Ammon's horn (tissue), 1 donor: ENCODE measurements at regions not wholly inside any gene's neighbourhood (a gene's known extent, or its start where the extent isn't known, plus 50 kb on each side); places are given as distances from the start of the nearest gene placed in this dataset.

Experiments
- DNase-seq: peaks from one replicate; pipeline ENCODE4 v3.0.0-alpha.2; 2016; ENCODE audit warnings: low spot score

DNA sequence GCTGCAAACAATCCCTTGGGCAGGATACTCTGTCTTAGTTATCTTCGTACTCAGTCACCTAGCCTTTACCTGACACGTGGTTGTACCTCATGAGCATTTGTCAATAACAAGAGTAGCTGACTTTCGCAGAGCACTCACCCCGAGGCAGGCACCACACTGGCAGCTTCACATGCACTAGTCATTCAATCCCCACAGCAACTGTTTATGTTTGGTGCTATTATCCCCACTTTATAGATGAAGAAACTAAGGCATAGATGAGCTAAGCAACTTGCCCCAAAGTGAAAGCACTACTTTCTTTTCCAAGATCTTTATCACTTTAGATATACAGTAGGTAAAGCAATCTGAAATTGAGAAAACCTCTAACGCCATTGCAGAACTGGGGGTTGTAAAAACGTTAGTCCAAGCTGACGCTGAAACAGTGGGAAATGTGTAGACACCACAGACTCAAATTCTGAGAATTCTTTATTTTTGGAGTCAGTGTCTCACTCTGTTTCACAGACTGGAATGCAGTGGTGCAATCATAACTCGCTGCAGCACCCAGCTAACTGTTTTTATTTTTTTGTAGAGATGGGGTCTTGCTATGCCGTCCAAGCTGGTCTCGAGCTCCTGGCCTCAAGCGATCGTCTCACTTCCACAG is 446.0 kb downstream of the FOXO1 start:
- DNase-seq: no peak

DNA sequence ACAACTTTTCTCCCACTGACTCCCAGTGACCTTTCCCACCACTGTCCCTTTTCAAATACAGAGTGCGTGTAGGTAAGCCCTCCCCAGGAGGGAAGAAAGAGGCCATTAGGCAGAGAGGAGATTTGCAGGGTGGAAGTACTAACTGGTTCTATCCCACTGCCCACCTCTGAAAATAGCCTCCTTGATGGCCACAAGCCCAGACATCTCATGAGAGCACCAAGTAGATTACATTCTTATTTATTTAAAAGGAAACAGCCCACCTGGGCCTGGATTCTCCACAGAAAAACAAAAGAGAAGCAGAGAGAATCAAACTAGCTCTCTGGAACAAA is 445.3 kb downstream of the FOXO1 start:
- no peak for DNase-seq

DNA sequence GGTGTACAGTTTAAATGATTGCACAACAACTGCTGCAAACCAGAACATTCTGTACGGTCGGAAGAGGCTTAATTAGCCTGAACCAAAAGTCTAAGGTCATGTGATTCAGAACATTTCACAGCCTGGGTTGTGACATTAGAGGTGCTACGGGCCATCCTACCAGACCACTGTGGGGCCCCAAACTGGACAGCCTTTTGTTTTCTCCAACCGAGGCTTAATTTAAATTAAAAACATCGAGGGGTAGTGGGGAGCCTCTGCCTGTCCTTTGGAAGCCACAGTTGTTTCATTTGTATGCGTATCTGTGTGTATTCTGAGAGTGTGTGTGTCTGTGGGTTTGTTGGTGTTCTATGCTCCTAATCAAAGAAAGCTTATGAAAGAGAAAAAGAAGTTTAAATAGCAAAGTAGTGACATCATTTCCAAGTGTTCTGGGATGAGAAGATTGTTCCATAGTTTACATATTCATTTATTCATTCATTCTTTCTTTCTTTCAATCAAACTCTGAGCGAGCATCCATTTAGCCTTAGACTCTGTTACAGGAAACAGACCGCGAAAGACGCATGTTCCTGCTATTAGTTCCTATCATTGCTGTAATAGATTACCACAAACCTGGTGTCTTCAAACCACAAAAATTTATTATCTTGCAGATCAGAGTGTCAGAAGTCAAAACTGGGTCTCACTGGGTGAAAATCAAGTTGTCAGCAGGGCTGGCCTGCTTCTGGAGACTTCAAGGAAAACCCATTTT is 444.8 kb downstream of the FOXO1 start:
- no peak for DNase-seq

DNA sequence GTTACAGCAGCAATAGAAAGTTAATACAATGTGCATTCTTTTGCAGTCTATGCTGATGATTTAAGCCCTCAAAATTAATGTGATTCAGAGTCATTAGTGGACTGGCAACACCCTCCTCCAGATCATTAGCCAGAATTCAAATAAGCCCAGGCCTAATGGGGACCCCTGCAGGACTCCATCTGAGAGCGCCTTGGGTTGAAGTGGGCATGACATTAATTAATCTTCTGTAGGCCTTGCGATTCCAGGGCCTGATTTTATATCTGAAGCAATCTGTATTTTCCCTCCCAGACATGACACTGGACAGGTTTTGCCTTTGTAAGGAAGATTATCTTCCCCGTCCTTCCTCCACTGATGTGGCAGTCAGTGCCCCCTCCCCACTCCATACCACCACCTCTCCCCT is 442.9 kb downstream of the FOXO1 start:
- no peak for DNase-seq

DNA sequence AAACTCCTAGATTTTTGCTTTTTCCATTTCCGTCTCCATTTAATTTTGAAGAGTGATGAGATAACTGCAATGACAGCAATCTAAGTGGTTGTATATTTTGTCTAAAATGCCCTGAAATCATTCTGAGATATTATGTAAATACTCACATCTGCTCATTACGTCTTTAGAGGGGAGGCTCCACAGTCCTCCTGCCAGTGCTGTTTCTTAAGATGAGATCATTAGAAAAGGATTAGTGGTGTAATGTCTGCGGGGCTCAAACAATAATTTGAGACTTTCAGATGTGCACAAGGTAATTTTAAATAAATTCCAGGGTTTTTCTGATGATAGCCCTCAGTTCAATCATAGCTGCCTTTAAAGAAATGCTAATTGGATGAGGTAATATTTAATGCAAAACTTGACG is 437.9 kb downstream of the FOXO1 start:
- DNase-seq: no peak

DNA sequence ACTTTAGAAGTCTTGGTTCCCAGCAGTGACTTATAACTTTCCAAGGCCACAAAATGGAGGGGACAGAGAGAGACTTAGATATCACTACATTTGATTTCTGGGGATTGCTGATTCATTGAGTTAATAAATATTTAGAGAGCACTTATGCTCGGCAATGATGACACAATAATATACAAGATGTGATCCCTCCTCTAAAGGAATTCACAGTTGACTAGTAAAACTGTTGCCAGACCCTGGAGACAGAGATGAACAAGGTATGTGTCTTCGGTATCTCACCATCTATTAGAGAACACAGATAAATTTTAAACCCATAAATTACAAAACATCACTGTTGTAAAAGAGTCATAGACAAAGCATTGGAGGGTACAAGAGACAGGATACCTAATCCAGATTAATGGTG is 437.5 kb downstream of the FOXO1 start:
- DNase-seq: no peak

DNA sequence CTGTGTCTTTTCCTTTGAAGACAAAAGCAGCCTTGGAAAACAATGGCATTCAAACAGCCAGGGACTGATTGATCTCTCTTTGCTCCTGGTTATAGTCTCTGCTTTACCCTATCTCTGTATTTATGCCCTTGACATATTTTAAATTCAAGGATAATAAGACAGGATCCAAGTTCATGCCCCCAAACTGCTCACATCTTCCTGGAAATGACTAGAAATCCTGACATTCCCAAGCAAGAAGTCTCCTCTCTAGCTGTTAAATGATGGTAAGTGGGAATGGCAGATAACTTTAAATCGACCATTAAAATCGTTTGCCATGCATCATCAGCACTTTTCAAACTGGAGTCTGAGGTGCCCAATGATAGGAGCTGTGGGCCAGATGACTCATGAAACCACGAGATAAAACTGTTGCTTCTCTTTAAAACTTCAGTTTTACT is 435.6 kb downstream of the FOXO1 start:
- DNase-seq: no peak

DNA sequence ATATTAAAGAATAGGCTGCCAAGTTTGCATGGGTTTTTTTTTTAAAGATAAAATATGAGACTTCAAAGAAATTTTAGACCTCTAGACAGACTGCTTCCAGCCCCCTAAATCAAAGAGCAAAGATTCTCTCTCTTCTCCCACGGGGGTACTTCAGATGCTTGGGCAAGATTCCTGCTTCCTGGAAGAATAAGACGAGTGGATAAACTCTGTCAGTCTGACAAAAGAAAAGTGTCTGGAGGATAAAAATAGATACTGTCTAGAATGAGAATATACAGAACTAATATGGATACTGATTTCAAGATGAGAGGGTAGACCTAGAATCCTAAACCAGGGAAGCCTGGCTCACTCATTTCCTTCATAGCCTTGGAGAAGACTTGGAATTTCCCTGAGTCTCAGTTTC is 435.1 kb downstream of the FOXO1 start:
- no peak for DNase-seq

DNA sequence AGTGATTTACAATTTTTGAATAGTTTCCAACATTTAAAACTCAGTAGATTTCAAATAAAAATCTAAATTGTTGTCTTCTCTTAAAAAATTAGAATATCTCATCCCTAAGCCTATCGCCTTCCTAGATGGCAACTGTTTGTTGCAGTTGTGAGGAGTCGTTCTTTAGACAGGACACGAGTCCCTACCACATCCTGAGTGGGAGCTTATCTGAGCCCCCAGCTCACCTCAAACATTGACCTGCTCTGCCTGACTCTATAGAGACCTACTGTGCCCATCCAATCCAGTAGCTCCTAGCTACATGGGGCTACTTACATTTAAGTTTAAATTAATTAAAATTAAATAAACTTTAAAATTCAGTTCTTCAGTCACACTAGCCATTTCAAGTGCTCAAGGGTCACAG is 434.7 kb downstream of the FOXO1 start:
- DNase-seq: no peak

DNA sequence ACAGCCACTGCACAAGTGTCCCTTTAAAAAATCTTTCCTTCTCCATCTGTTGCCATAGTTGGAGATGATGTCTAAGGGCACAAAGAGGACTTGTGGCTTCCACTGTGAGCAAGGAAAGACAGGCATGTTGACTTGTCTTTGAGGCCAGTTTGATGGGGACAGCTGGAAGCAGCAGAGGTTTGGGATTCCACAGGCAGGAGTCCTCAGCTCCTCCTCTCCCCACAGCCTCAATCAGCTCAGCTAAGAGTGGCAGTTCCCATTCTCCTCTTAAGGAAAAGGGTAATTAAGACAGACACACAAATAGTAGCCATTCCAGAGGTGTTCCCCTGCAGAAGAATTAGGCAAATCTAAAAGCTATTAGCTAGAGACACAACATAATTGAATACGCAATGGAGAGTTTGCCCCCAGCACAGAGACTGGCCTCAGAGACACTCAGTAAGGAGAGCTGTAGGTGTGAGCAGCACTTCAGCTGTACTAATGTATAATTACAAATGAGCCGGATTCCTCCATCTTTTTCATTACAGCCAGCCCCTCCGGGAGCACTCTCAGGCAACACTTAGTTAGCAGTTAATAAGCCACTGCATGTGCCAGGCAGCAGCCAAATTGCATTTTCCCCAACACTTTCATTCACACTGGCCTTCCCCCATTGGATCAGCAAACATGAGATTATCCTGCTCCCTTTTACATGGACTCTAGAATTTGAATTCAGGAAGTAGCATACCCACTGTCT is 434.0 kb downstream of the FOXO1 start:
- no peak for DNase-seq

DNA sequence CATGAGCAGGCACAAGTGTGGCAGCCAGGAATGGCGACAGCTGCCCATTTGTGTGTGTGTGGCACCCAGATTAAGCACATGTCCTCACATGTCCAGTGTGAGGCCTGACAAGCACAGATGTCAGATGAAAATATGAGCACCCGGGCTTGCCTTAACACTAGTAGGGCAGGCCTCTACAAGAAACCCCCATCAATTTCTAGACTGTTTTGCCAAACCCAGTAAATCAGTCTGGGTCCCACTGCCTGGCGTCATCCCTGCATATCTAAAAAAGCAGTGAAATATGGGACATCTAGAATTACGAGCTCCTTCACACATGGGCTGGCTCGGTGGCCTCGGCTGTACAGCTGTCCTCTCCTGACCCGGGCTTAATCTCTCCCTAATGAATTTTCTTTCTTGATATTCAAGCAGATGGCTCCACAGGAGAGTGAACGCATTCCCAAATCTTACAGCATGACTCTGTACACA is 432.7 kb downstream of the FOXO1 start:
- no peak for DNase-seq

DNA sequence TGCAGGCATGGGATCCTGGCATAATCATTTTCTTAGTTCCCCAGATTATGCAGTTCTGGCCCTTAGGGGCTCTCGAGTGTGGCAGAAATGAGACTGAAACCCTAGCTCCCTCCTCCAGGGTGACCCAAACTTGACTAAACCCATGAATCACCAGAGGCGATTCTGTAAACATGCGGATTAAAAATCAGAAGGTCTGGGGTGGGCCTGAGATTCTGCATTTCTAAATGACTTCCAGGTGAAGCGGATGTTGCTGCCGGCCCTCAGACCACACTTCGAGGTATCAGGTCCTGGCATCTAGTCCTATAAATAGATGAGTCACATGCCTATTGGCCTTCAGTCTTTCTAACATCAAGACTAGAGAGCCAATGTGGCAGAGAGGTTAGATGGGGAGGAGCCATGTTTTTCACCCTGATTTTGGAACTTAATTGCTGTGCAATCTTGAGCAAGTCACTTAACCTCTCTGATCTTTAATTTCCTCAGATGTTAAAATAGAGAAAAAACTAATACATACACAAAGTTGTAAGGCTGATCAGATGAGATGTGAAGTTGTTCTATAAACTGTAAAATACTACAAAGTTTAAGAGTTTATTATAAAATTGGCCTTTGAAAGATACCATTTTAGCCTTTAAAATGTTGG is 431.2 kb downstream of the FOXO1 start:
- DNase-seq: no peak

DNA sequence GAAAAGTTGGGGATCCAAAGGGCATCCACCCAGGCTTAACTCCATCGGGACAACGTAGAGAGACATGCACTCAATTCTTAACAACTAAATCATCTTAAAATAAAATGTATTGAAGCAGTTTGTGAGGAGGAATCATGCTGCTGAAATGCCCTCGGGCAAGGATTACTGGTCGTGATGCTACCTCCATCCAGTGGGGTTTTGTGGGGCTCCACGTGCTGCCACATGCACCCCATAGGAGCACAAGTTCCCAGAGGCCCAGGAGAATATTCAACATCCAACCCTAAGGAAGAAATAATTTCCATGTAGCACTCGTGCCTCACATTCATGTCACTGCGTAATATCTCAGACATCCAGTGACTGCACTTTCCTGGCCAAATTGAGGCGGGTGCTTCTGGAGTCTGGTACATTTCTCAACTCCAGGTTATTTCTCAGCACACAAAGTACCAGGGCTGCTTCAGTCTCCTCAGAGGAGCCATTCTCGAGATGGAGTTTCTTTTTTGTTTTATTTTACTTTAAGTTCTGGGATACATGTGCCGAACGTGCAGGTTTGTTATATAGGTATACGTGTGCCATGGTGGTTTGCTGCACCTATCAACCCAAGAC is 429.8 kb downstream of the FOXO1 start:
- no peak for DNase-seq

DNA sequence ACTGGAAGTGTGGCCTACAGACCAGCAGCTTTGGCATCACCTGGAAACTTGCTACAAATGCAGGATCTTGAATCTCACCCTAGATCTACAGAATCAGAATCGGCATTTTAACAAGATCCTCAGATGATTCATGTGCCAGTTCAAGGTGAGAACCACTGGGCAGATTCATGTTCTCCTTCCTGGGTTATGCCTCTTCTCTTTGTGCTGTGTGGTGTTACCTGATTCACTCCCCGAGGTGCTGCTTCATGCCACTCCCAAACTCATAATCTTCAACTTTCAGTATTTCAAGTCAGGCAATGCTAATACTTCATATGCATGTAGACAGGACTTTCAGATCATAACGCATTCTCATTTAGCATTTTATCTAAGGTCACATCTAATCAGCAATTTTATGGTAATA is 427.7 kb downstream of the FOXO1 start:
- DNase-seq: no peak

DNA sequence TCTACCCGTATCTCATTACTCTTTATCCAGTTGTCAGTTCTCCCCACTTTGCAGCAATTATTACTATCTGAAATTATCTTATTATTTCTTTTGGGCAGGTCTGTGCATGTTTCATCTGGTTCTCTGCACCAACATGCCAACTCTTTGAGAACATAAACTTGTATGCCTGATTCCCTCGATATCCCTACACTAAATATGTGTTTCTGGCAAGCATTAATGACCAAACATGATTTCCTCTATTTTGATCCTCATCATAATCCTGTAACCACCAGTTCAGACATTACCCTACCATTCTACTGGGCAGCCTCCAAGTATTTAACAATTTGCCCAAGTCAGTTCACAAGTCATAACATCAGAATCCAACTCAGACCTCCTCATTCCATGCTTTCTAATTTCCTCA is 426.1 kb downstream of the FOXO1 start:
- no peak for DNase-seq

DNA sequence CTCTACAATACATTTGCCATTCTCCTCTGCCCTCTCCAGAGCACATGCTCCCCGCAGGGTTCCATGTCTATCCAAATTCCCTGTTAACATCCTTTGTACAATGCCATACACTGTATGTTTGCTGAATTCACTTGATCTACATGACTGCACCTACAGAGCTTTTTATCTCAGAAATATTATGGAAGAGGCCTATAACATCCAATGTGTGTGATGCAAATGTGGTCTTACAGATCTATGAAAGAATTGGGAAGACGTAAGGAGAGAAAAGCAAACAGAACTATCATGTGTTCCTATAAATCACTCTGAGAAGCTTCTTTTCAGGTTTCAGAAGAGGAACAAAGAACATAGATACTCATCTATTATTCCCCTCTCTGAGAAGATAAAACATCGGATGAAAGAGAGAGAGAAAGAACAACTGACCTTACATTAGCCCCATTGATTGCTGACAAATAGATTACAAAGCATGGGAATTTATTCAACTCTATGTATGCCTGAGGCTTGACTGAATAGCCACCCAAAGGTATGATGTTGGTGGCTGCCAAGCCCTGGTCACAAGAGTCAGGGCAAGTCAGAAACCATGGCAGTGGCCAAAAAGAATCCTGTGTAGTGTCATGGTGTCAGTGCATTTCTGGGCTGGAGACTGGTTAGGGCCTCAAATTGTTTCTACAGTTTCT is 425.2 kb downstream of the FOXO1 start:
- no peak for DNase-seq

DNA sequence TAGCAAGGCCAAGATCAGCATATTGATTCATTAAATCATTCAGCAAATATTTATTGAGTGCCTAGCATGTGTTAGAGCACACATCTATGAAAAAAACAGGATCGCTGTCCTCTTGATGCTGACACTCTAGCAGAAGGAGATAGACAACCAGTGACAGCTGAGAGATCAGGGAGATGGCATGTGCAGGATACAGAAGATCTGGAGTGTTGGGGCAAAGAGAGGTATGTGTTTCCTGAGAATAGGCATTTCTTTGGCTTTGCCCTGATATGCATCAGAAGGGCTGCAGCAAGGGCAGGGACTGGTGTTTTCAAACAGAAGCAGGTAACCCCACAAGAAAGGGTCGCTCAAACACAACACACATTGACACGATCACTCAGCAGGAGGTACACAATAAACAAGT is 423.4 kb downstream of the FOXO1 start:
- no peak for DNase-seq

DNA sequence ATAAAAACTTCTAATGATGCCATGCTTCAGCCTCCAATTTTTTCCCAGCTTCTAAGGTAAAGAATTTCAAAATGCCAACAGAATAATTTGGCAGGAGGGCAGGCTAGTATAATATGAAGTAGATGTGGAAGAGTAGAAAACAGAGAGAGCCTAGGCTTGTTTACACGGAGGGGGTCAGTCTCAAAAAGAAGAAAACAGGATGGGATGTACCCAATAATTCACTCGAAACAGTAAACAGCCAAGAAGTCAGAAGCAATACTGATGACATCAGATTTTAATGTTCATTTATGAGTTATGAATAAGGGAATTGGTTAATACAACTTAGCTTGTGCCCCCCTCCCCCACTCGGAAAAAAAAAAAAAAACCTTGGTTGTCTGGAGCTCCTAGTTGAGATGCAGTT is 422.5 kb downstream of the FOXO1 start:
- no peak for DNase-seq

DNA sequence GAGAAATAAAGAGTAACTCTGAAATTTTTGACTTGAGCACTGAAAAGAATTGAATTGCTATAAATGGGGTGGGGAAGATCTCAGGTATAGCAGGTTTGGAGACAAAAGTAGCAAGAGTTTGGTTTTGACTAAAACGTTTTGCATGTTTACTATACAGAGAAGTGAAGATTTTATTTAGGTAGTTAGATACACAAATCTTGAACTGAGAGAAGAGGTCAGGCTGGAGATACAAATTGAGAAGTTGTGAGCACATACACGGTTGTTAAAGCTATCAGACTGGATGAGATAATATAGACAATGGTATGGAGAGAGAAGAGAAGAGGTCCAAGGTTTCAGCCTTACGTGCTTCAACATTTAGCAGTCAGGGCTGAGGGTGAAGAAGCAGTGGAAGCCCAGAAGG is 420.9 kb downstream of the FOXO1 start:
- no peak for DNase-seq

DNA sequence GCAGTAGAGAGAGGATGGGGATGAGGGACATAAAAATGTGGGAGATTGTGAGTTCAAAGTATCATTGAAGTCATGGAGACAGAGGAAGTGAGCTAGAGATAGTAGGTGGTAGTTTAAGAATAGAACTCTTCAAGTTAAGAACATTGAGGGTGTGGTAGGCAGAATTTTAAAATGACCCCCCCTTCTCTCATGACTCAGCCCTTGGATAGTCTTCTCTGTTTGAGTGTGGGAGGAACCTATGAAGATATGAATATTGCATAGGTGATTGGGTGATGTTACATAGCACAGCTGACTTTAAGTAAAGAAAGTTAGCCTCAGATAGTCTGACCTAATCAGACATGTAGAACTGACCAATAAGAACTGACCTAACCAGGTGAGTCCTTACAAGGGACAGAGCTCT is 418.6 kb downstream of the FOXO1 start:
- no peak for DNase-seq

DNA sequence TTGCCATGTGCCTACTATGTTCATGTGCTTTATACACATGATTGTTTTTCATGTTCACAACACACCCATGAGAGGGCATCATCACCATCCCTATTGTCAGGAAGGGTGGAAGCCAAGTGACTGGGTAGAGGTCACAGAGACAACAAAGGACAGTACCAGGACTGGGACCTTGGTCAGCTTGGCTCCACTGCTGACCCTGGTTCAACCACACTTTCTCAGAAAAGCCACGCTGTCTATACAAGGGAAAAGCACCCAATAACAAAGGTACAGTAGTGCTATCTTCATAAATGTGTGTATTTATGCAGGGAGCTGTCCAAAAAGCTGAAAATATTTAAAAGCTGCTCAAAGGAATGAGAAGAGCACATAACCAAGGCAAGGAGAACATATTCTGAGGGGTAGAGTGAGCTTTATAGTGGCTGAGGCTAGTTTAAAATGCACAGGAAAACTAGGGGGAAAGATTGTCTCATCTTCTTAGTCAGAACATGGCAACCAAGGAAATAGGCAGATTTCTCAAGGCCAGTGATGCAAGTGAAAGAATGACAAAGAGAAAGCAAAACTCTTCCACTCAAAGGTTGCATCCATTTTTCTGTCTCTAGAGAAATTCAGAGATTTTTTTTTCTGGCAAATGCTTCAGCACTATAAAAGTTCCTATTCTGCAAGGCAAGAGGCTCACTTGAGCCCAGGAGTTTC is 415.0 kb downstream of the FOXO1 start:
- DNase-seq: no peak
